ENCODE measurements at regions not wholly inside any gene's neighbourhood (a gene's known extent, or its start where the extent isn't known, plus 50 kb on each side); places are given as distances from the start of the nearest gene placed in this dataset.
"Not testable (repeated sequence)": the region's sequence is repeated elsewhere in the genome, so short reads cannot be mapped to it uniquely, and the experiment has no call there.

GRCh38 chr13:55816976-55817601 lies 1323.6 kb upstream of the PRR20A start:
- DNase-seq (ENCODE audit: low read depth) = no peak

- DNase-seq (ENCODE audit: low read depth) = no peak
These were observed 1319.9 kb upstream of the PRR20A start for GRCh38 chr13:55820817-55821216.

- DNase-seq (ENCODE audit: low read depth) = no peak
These were observed 1271.1 kb upstream of the PRR20A start for GRCh38 chr13:55869648-55870047.

GRCh38 chr13:55887561-55887960 lies 1253.2 kb upstream of the PRR20A start:
- no peak for DNase-seq (ENCODE audit: low read depth)

- DNase-seq (ENCODE audit: low read depth) = peak; percentile 30
These were observed 1247.2 kb upstream of the PRR20A start for GRCh38 chr13:55893540-55893939.

GRCh38 chr13:55937180-55937579 lies 1203.5 kb upstream of the PRR20A start:
- peak; percentile 11 for DNase-seq (ENCODE audit: low read depth)

- DNase-seq (ENCODE audit: low read depth) = no peak
These were observed 1192.5 kb upstream of the PRR20A start for GRCh38 chr13:55948175-55948574.

GRCh38 chr13:55963934-55964333 lies 1176.8 kb upstream of the PRR20A start:
- DNase-seq (ENCODE audit: low read depth) = peak; percentile 10

GRCh38 chr13:55967055-55967454 lies 1173.7 kb upstream of the PRR20A start:
- DNase-seq (ENCODE audit: low read depth) = no peak

GRCh38 chr13:55977436-55977835 lies 1163.3 kb upstream of the PRR20A start:
- DNase-seq (ENCODE audit: low read depth) = no peak

- no peak for DNase-seq (ENCODE audit: low read depth)
These were observed 1159.3 kb upstream of the PRR20A start for GRCh38 chr13:55981381-55981780.

GRCh38 chr13:55984026-55984425 lies 1156.7 kb upstream of the PRR20A start:
- not testable (repeated sequence) for DNase-seq (ENCODE audit: low read depth)

GRCh38 chr13:55990631-55991030 lies 1150.1 kb upstream of the PRR20A start:
- DNase-seq (ENCODE audit: low read depth) = no peak

GRCh38 chr13:55991666-55992065 lies 1149.1 kb upstream of the PRR20A start:
- no peak for DNase-seq (ENCODE audit: low read depth)

GRCh38 chr13:55992145-55992544 lies 1148.6 kb upstream of the PRR20A start:
- DNase-seq (ENCODE audit: low read depth) = no peak

- peak; percentile 13 for DNase-seq (ENCODE audit: low read depth)
These were observed 1141.0 kb upstream of the PRR20A start for GRCh38 chr13:55999709-56000108.

GRCh38 chr13:56009418-56009817 lies 1131.3 kb upstream of the PRR20A start:
- no peak for DNase-seq (ENCODE audit: low read depth)

- no peak for DNase-seq (ENCODE audit: low read depth)
These were observed 1128.1 kb upstream of the PRR20A start for GRCh38 chr13:56012644-56013043.

GRCh38 chr13:56015919-56016318 lies 1124.8 kb upstream of the PRR20A start:
- DNase-seq (ENCODE audit: low read depth) = no peak

- DNase-seq (ENCODE audit: low read depth) = no peak
These were observed 1121.1 kb upstream of the PRR20A start for GRCh38 chr13:56019606-56020005.

GRCh38 chr13:56020425-56020824 lies 1120.3 kb upstream of the PRR20A start:
- DNase-seq (ENCODE audit: low read depth) = no peak

GRCh38 chr13:56039992-56040391 lies 1100.7 kb upstream of the PRR20A start:
- no peak for DNase-seq (ENCODE audit: low read depth)

GRCh38 chr13:56066321-56066720 lies 1074.4 kb upstream of the PRR20A start:
- DNase-seq (ENCODE audit: low read depth) = no peak

GRCh38 chr13:56102641-56103040 lies 1038.1 kb upstream of the PRR20A start:
- no peak for DNase-seq (ENCODE audit: low read depth)

Data from HT1080 (cell line).